Thyroid gland (tissue), 4 donors: ENCODE measurements at regions not wholly inside any gene's neighbourhood (a gene's known extent, or its start where the extent isn't known, plus 50 kb on each side); places are given as distances from the start of the nearest gene placed in this dataset.

Source experiments
- CTCF ChIP-seq, 6 experiments: fragments of 200-600 bp in 3 of 6; fragments of 450-650 bp in 3 of 6; sonication (generic) in 3 of 6; IDR thresholded peaks; one replicate each; pipeline ENCODE4 v1.5.1; 2016 to 2019; ENCODE audit warnings: antibody characterized with exemption in 6 of 6, mild to moderate bottlenecking in 2 of 6, inconsistent platforms in 1 of 6, moderate library complexity in 1 of 6
- POLR2A ChIP-seq, 2 donors: fragments of 450-650 bp; IDR thresholded peaks; one replicate each; pipeline ENCODE4 v1.6.1; 2017; ENCODE audit warnings: antibody characterized with exemption in 2 of 2, mild to moderate bottlenecking in 2 of 2, moderate library complexity in 1 of 2

DNA sequence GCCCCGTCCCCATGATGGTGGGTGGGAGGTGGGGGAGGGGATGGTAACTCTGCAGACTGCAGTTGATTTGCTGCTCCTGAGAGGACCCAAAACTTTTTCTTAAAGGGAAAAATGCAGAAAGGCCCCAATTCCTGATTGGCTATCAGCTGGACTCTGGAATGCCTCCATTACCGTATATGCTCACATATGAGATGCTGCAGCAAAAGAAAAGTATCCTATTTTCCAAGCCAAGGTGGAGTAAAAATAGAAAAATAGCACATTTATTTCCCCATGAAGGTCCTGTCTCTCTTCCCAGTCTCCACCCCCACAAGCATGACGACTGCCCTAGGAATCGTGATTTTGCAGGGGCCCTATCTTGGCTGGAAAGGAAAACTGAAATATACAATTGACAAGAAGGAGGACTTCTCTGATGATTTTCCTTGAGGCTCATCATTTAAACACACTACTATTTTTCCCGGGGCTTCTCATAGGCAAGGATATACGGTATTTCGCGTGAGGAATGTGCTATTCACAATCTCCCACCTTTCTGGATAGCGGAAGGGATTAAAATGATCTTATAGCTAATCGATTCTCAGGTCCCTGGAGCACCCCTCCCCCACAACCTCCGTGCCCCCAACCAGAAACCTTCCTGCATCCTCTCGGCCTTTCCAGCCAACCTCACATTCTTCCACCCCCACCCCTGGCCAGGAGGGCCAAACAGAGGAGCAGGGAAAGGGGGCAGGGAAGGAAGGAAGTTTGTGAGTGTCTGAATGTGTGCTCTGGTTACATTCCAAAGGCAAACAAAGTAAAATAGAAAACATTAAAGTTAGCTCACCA, 138.9 kb upstream of the CCND2 start:
- TF ChIP-seq CTCF (IDR thresholded peaks at IDR 0.05) = no peak
- TF ChIP-seq POLR2A (IDR thresholded peaks at IDR 0.05) = no peak
